IMR-90 (cell line): ENCODE measurements at regions not wholly inside any gene's neighbourhood (a gene's known extent, or its start where the extent isn't known, plus 50 kb on each side); places are given as distances from the start of the nearest gene placed in this dataset.
"Not testable (repeated sequence)": the region's sequence is repeated elsewhere in the genome, so short reads cannot be mapped to it uniquely, and the experiment has no call there.

Experiments used
- BHLHE40 ChIP-seq: fragments of 150-350 bp; IDR thresholded peaks from 2 replicates; pipeline ENCODE4 v1.6.1; 2016; ENCODE audit warnings: mild to moderate bottlenecking, low read depth, low read length
- CHD1 ChIP-seq: IDR thresholded peaks from 2 replicates; pipeline ENCODE4 v1.6.1; 2012; ENCODE audit warnings: low read depth, low read length, improper control_type of control experiment
- MAZ ChIP-seq: IDR thresholded peaks from 2 replicates; pipeline ENCODE4 v1.6.1; 2012; ENCODE audit warnings: low read depth, mild to moderate bottlenecking, low read length, improper control_type of control experiment, moderate library complexity, borderline replicate concordance
- POLR2A ChIP-seq: IDR thresholded peaks from 2 replicates; pipeline ENCODE4 v1.6.1; 2012; ENCODE audit warnings: mild to moderate bottlenecking, low read depth, low read length
- SMC3 ChIP-seq: fragments of 150-350 bp; IDR thresholded peaks from 2 replicates; pipeline ENCODE4 v1.6.1; 2016; ENCODE audit warnings: low read depth, mild to moderate bottlenecking, antibody characterized with exemption, low read length, moderate library complexity
- TF ChIP-seq, protein P1 (sequence below): conservative IDR thresholded peaks from 2 replicates; pipeline ENCODE4 v1.5.1; 2012; ENCODE audit warnings: mild to moderate bottlenecking, low read depth, low read length, improper control_type of control experiment

DNA sequence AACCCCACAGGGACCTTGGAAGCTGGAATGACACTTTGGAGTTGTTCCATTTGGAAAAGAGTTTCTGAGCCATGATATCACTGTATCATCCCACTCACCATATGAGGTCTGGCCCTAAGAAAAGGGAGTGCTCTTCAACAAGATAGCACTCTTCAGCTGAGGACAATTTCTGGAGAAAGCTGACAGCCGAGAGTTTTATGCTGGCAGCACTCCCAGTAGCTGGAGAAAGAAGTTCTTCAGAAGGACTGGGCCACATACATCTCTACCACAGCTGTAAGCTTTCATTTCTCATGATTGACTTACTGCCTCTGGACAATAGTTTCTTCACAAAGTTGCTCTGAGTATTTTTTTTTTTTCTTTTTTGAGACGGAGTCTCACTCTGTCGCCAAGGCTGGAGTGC is 914.4 kb upstream of the ADAMTS5 start:
- TF ChIP-seq, protein P1, sequence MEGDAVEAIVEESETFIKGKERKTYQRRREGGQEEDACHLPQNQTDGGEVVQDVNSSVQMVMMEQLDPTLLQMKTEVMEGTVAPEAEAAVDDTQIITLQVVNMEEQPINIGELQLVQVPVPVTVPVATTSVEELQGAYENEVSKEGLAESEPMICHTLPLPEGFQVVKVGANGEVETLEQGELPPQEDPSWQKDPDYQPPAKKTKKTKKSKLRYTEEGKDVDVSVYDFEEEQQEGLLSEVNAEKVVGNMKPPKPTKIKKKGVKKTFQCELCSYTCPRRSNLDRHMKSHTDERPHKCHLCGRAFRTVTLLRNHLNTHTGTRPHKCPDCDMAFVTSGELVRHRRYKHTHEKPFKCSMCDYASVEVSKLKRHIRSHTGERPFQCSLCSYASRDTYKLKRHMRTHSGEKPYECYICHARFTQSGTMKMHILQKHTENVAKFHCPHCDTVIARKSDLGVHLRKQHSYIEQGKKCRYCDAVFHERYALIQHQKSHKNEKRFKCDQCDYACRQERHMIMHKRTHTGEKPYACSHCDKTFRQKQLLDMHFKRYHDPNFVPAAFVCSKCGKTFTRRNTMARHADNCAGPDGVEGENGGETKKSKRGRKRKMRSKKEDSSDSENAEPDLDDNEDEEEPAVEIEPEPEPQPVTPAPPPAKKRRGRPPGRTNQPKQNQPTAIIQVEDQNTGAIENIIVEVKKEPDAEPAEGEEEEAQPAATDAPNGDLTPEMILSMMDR = not testable (repeated sequence)
- TF ChIP-seq BHLHE40, POLR2A, SMC3, CHD1, MAZ: not testable (repeated sequence)
